Activated CD4-positive, alpha-beta memory T cell treated with anti-CD3 and anti-CD28 coated beads for 36 hours (primary cell): ENCODE measurements at regions not wholly inside any gene's neighbourhood (a gene's known extent, or its start where the extent isn't known, plus 50 kb on each side); places are given as distances from the start of the nearest gene placed in this dataset.

Experiments
- CTCF ChIA-PET: fragments of 350-600 bp; sonication (Branson Sonifier 250); formaldehyde crosslinking; loops from one replicate; lab custom pipeline; 2021; ENCODE audit warnings: antibody characterized with exemption, inconsistent platforms; lab: Charles Lee
- POLR2A ChIA-PET: fragments of 350-600 bp; sonication (Branson Sonifier 250); formaldehyde crosslinking; loops from one replicate; lab custom pipeline; 2021; ENCODE audit warnings: antibody characterized with exemption; lab: Charles Lee
- DNase-seq: peaks from one replicate; pipeline ENCODE4 v3.0.0-alpha.2; 2020
- H3K27ac Mint-ChIP-seq: one replicate; pipeline ENCODE4 v1.8.0; 2021; ENCODE audit warnings: mixed read lengths
- H3K27me3 Mint-ChIP-seq: one replicate; pipeline ENCODE4 v1.8.0; 2021; ENCODE audit warnings: mixed read lengths
- H3K36me3 Mint-ChIP-seq: one replicate; pipeline ENCODE4 v1.8.0; 2021; ENCODE audit warnings: mixed read lengths
- H3K4me1 Mint-ChIP-seq: one replicate; pipeline ENCODE4 v1.8.0; 2021; ENCODE audit warnings: low read depth, mixed read lengths
- H3K4me3 Mint-ChIP-seq: one replicate; pipeline ENCODE4 v1.8.0; 2021; ENCODE audit warnings: mild to moderate bottlenecking, mixed read lengths
- H3K9me3 Mint-ChIP-seq: one replicate; pipeline ENCODE4 v1.8.0; 2021; ENCODE audit warnings: mixed read lengths
- intact Hi-C: fragments of 100-400 bp; cut with micrococcal nuclease; formaldehyde crosslinking; loops from one replicate; pipeline ENCODE4 v1.15.1; 2023

- no peak for DNase-seq
- Mint-ChIP-seq H3K27me3 (no peaks in the 10 kb centered on the region), H3K36me3 (no peaks in the 10 kb centered on the region), H3K4me1 (no peaks in the 10 kb centered on the region), H3K27ac (no peak overlapping the region), H3K4me3 (no peak overlapping the region), H3K9me3 (peaks cover 14% of the 10 kb centered on the region)
- ChIA-PET POLR2A (no interaction called here), CTCF (no interaction called here)
- intact Hi-C loops, result no loop called here
These were observed 419.8 kb upstream of the CDH11 start for GRCh38 chr16:65541646-65542045.

- Mint-ChIP-seq H3K4me1 (no peaks in the 10 kb centered on the region), H3K27me3 (no peaks in the 10 kb centered on the region), H3K9me3 (peaks cover 20% of the 10 kb centered on the region), H3K4me3 (no peak overlapping the region), H3K27ac (no peak overlapping the region), H3K36me3 (no peaks in the 10 kb centered on the region)
- ChIA-PET CTCF (no interaction called here), POLR2A (no interaction called here)
- no peak for DNase-seq
- intact Hi-C loops, result no loop called here
These were observed 419.0 kb upstream of the CDH11 start for GRCh38 chr16:65540901-65541300.

- no peak overlapping the region for H3K4me3 Mint-ChIP-seq
- intact Hi-C loops, result no loop called here
- H3K9me3 Mint-ChIP-seq, result peaks cover 20% of the 10 kb centered on the region
- no peaks in the 10 kb centered on the region for H3K27me3 Mint-ChIP-seq
- no peak overlapping the region for H3K27ac Mint-ChIP-seq
- DNase-seq, result no peak
- ChIA-PET CTCF (no interaction called here), POLR2A (no interaction called here)
- no peaks in the 10 kb centered on the region for H3K4me1 Mint-ChIP-seq
- no peaks in the 10 kb centered on the region for H3K36me3 Mint-ChIP-seq
These were observed 417.1 kb upstream of the CDH11 start for GRCh38 chr16:65538976-65539375.

GRCh38 chr16:65537336-65537735, 415.5 kb upstream of the CDH11 start:
- Mint-ChIP-seq H3K36me3 (no peaks in the 10 kb centered on the region), H3K27ac (no peak overlapping the region), H3K27me3 (no peaks in the 10 kb centered on the region), H3K4me3 (no peak overlapping the region), H3K4me1 (no peaks in the 10 kb centered on the region), H3K9me3 (peaks cover 20% of the 10 kb centered on the region)
- POLR2A ChIA-PET, result no interaction called here
- DNase-seq, result no peak
- intact Hi-C loops, result no loop called here
- CTCF ChIA-PET, result no interaction called here

- Mint-ChIP-seq H3K27me3 (no peaks in the 10 kb centered on the region), H3K4me1 (no peaks in the 10 kb centered on the region), H3K4me3 (no peak overlapping the region), H3K27ac (no peak overlapping the region), H3K36me3 (no peaks in the 10 kb centered on the region), H3K9me3 (peaks cover 19% of the 10 kb centered on the region)
- intact Hi-C loops, result no loop called here
- CTCF ChIA-PET, result no interaction called here
- DNase-seq, result no peak
- POLR2A ChIA-PET, result no interaction called here
These were observed 412.3 kb upstream of the CDH11 start for GRCh38 chr16:65534121-65534528.

- intact Hi-C loops, result no loop called here
- Mint-ChIP-seq H3K4me3 (no peak overlapping the region), H3K27ac (no peak overlapping the region), H3K36me3 (no peaks in the 10 kb centered on the region), H3K9me3 (peaks cover 17% of the 10 kb centered on the region), H3K27me3 (no peaks in the 10 kb centered on the region), H3K4me1 (no peaks in the 10 kb centered on the region)
- ChIA-PET POLR2A (interaction anchor here (0.6 kb wide), 1 partner anchor 100 kb away, joined by 4 read pairs; no protein-coding TSS in a partner anchor), CTCF (no interaction called here)
- no peak for DNase-seq
These were observed 411.0 kb upstream of the CDH11 start for GRCh38 chr16:65532846-65533245.

- no peak overlapping the region for H3K27ac Mint-ChIP-seq
- no peaks in the 10 kb centered on the region for H3K36me3 Mint-ChIP-seq
- H3K4me3 Mint-ChIP-seq, result no peak overlapping the region
- DNase-seq, result no peak
- intact Hi-C loops, result no loop called here
- H3K9me3 Mint-ChIP-seq, result peaks cover 17% of the 10 kb centered on the region
- POLR2A ChIA-PET, result interaction anchor here (0.6 kb wide), 1 partner anchor 101 kb away, joined by 4 read pairs; no protein-coding TSS in a partner anchor
- H3K27me3 Mint-ChIP-seq, result no peaks in the 10 kb centered on the region
- CTCF ChIA-PET, result no interaction called here
- no peaks in the 10 kb centered on the region for H3K4me1 Mint-ChIP-seq
These were observed 410.4 kb upstream of the CDH11 start for GRCh38 chr16:65532258-65532657.

GRCh38 chr16:65531475-65531874, 409.6 kb upstream of the CDH11 start:
- no peak for DNase-seq
- ChIA-PET POLR2A (no interaction called here), CTCF (no interaction called here)
- no peak overlapping the region for H3K27ac Mint-ChIP-seq
- H3K4me3 Mint-ChIP-seq, result no peak overlapping the region
- intact Hi-C loops, result no loop called here
- no peaks in the 10 kb centered on the region for H3K36me3 Mint-ChIP-seq
- no peaks in the 10 kb centered on the region for H3K27me3 Mint-ChIP-seq
- H3K4me1 Mint-ChIP-seq, result no peaks in the 10 kb centered on the region
- peaks cover 16% of the 10 kb centered on the region for H3K9me3 Mint-ChIP-seq

GRCh38 chr16:65525707-65526106, 403.8 kb upstream of the CDH11 start:
- Mint-ChIP-seq H3K4me3 (no peak overlapping the region), H3K27ac (no peak overlapping the region), H3K27me3 (no peaks in the 10 kb centered on the region), H3K4me1 (no peaks in the 10 kb centered on the region), H3K36me3 (no peaks in the 10 kb centered on the region), H3K9me3 (peaks cover 4% of the 10 kb centered on the region)
- CTCF ChIA-PET, result no interaction called here
- intact Hi-C loops, result no loop called here
- POLR2A ChIA-PET, result no interaction called here
- no peak for DNase-seq

GRCh38 chr16:65524997-65525396, 403.1 kb upstream of the CDH11 start:
- Mint-ChIP-seq H3K4me1 (no peaks in the 10 kb centered on the region), H3K4me3 (no peak overlapping the region), H3K27ac (no peak overlapping the region), H3K27me3 (no peaks in the 10 kb centered on the region), H3K9me3 (peaks cover 4% of the 10 kb centered on the region), H3K36me3 (no peaks in the 10 kb centered on the region)
- ChIA-PET CTCF (no interaction called here), POLR2A (no interaction called here)
- DNase-seq, result no peak
- intact Hi-C loops, result no loop called here

- Mint-ChIP-seq H3K27ac (no peak overlapping the region), H3K9me3 (no peaks in the 10 kb centered on the region), H3K36me3 (no peaks in the 10 kb centered on the region), H3K4me1 (no peaks in the 10 kb centered on the region), H3K27me3 (no peaks in the 10 kb centered on the region), H3K4me3 (no peak overlapping the region)
- intact Hi-C loops, result no loop called here
- CTCF ChIA-PET, result no interaction called here
- no peak for DNase-seq
- POLR2A ChIA-PET, result no interaction called here
These were observed 402.4 kb upstream of the CDH11 start for GRCh38 chr16:65524231-65524630.

GRCh38 chr16:65523283-65523944, 401.6 kb upstream of the CDH11 start:
- intact Hi-C loops, result no loop called here
- Mint-ChIP-seq H3K27me3 (no peaks in the 10 kb centered on the region), H3K36me3 (no peaks in the 10 kb centered on the region), H3K9me3 (no peaks in the 10 kb centered on the region), H3K4me3 (no peak overlapping the region), H3K27ac (no peak overlapping the region), H3K4me1 (no peaks in the 10 kb centered on the region)
- POLR2A ChIA-PET, result interaction anchor here (0.5 kb wide), 1 partner anchor 131 kb away, joined by 3 read pairs; no protein-coding TSS in a partner anchor
- no peak for DNase-seq
- CTCF ChIA-PET, result no interaction called here

GRCh38 chr16:65522412-65522811, 400.5 kb upstream of the CDH11 start:
- intact Hi-C loops, result no loop called here
- no peaks in the 10 kb centered on the region for H3K4me1 Mint-ChIP-seq
- CTCF ChIA-PET, result no interaction called here

More at GRCh38 chr16:65522412-65522811, 400.5 kb upstream of the CDH11 start:
- POLR2A ChIA-PET, result no interaction called here
- no peak overlapping the region for H3K4me3 Mint-ChIP-seq
- no peak overlapping the region for H3K27ac Mint-ChIP-seq
- no peak for DNase-seq
- H3K27me3 Mint-ChIP-seq, result no peaks in the 10 kb centered on the region
- no peaks in the 10 kb centered on the region for H3K9me3 Mint-ChIP-seq
- H3K36me3 Mint-ChIP-seq, result no peaks in the 10 kb centered on the region
